Kidney (tissue), 13 donors: ENCODE measurements at regions not wholly inside any gene's neighbourhood (a gene's known extent, or its start where the extent isn't known, plus 50 kb on each side); places are given as distances from the start of the nearest gene placed in this dataset.

Source experiments
- DNase-seq, 5 donors: peaks; one replicate each; pipeline ENCODE4 v3.0.0-alpha.2; 2013 to 2020
- FAIRE-seq: peaks from 2 replicates; lab custom pipeline; 2012; peaks lifted over from hg19 to GRCh38; lab: Jason Lieb, UNC
- H3K27ac ChIP-seq, 2 donors: one replicate each; pipeline ENCODE4 v1.7.0; 2013; ENCODE audit warnings: low read depth in 2 of 2, low read length in 2 of 2, inconsistent platforms in 1 of 2
- H3K27me3 ChIP-seq: one replicate; pipeline ENCODE4 v1.7.1; 2013; ENCODE audit warnings: low read length, inconsistent platforms; ENCODE audit not compliant: control insufficient read depth, insufficient read depth
- H3K36me3 ChIP-seq, 3 donors: one replicate each; pipeline versions ENCODE4 v1.7.0 to v1.7.1; 2013; ENCODE audit warnings: low read length in 3 of 3, control low read depth in 1 of 3, inconsistent platforms in 1 of 3; ENCODE audit not compliant: insufficient read depth in 3 of 3, control insufficient read depth in 2 of 3
- H3K4me1 ChIP-seq, 3 donors: one replicate each; pipeline versions ENCODE4 v1.7.0 to v1.7.1; 2013; ENCODE audit warnings: low read length in 3 of 3, inconsistent platforms in 1 of 3, low read depth in 1 of 3; ENCODE audit not compliant: control insufficient read depth in 2 of 3, insufficient read depth in 2 of 3
- H3K4me3 ChIP-seq, 3 donors: one replicate each; pipeline versions ENCODE4 v1.7.0 to v1.8.1; 2013; ENCODE audit warnings: low read length in 3 of 3, control low read depth in 1 of 3, inconsistent platforms in 1 of 3
- H3K9ac ChIP-seq, 3 donors: one replicate each; pipeline versions ENCODE4 v1.7.0 to v1.7.1; 2013; ENCODE audit warnings: low read length in 3 of 3, control low read depth in 1 of 3, inconsistent platforms in 1 of 3
- H3K9me3 ChIP-seq, 3 donors: one replicate each; pipeline versions ENCODE4 v1.7.0 to v1.7.1; 2013; ENCODE audit warnings: low read length in 3 of 3, control low read depth in 1 of 3, inconsistent platforms in 1 of 3; ENCODE audit not compliant: control insufficient read depth in 2 of 3, insufficient read depth in 1 of 3
- CTCF ChIP-seq: IDR thresholded peaks from 3 replicates; pipeline ENCODE4 v1.5.1; 2012; ENCODE audit warnings: mild to moderate bottlenecking, moderate library complexity, borderline replicate concordance; ENCODE audit not compliant: insufficient read depth; ENCODE audit errors: extremely low read depth
- intact Hi-C: fragments of 100-400 bp; cut with DNase I; formaldehyde crosslinking; loops from one replicate; pipeline ENCODE4 v1.11.1; 2022
- donor health status: control.
- donor health status: control.
- donor health status: control.
- donor health status: control.
- donor health status: control.
- donor health status: DM: yes; HTN: yes; CAD: no.
- donor health status: Normal renal cell carcinoma (clear cell type).

GRCh38 chr21:31395791-31396190, 51.7 kb upstream of the TIAM1 start:
- Histone ChIP-seq H3K36me3 (no peaks in the 10 kb centered on the region), H3K4me3 (no peak overlapping the region), H3K27ac (no peak overlapping the region), H3K9ac (no peak overlapping the region), H3K9me3 (no peaks in the 10 kb centered on the region), H3K27me3 (no peaks in the 10 kb centered on the region), H3K4me1 (no peaks in the 10 kb centered on the region)
- FAIRE-seq: no peak
- no peak for DNase-seq
- no peak for TF ChIP-seq CTCF
- intact Hi-C loops: no loop called here

- Histone ChIP-seq H3K27ac (no peak overlapping the region), H3K36me3 (no peaks in the 10 kb centered on the region), H3K4me3 (no peak overlapping the region), H3K4me1 (no peaks in the 10 kb centered on the region), H3K27me3 (no peaks in the 10 kb centered on the region), H3K9ac (no peak overlapping the region), H3K9me3 (no peaks in the 10 kb centered on the region)
- intact Hi-C loops: no loop called here
- DNase-seq: no peak
- no peak for FAIRE-seq
- TF ChIP-seq CTCF: no peak
Measured at GRCh38 chr21:31395268-31395667, 51.2 kb upstream of the TIAM1 start.

- Histone ChIP-seq H3K9me3 (no peaks in the 10 kb centered on the region), H3K27ac (no peak overlapping the region), H3K27me3 (no peaks in the 10 kb centered on the region), H3K4me1 (no peaks in the 10 kb centered on the region), H3K9ac (no peak overlapping the region), H3K36me3 (no peaks in the 10 kb centered on the region), H3K4me3 (no peak overlapping the region)
- FAIRE-seq: no peak
- DNase-seq: no peak
- intact Hi-C loops: no loop called here
- TF ChIP-seq CTCF: no peak
Measured at GRCh38 chr21:31394309-31394708, 50.2 kb upstream of the TIAM1 start.
